NCI-H748 treated with DMSO at 0.1 percent for 48 hours (cell line): ENCODE measurements at regions not wholly inside any gene's neighbourhood (a gene's known extent, or its start where the extent isn't known, plus 50 kb on each side); places are given as distances from the start of the nearest gene placed in this dataset.
"Not testable (repeated sequence)": the region's sequence is repeated elsewhere in the genome, so short reads cannot be mapped to it uniquely, and the experiment has no call there.

ENCODE experiments used
- DNase-seq: peaks from one replicate; lab custom pipeline; 2025; lab: John Stamatoyannopoulos, UW

DNA sequence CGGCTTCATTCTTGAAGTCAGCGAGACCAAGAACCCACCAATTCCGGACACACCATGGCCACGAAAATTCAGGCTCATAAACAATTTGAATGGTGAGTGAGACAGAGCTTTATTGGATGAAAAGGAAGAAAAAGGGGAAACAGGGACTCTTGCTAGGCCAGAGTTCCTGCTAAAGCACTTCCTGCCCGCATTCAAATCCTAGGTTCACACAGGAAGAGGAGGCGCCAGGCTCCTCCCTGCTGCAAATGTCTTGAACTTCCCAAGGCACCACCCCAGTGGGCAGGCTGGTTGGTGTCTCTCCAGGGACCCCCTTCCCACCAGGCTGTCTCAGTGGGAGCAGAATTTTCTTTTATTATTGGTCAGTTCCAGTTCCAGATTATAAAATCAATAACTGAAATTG, 121.2 kb downstream of the FSCB start:
- no peak for DNase-seq

DNA sequence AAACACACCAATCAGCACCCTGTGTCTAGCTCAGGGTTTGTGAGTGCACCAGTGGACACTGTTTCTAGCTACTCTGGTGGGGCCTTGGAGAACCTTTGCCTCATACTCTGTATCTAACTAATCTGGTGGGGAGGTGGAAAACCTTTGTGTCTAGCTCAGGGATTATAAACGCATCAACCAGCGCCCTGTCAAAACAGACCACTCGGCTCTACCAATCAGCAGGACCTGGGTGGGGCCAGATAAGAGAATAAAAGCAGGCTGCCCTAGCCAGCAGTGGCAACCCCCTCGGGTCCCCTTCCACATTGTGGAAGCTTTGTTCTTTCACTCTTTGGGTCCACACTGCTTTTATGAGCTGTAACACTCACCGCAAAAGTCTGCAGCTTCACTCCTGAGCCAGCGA, 121.8 kb downstream of the FSCB start:
- not testable (repeated sequence) for DNase-seq

GRCh38 chr14:44384601-44385293, 122.3 kb downstream of the FSCB start:
- DNase-seq: not testable (repeated sequence)

GRCh38 chr14:44384093-44384492, 123.0 kb downstream of the FSCB start:
- DNase-seq: no peak

DNA sequence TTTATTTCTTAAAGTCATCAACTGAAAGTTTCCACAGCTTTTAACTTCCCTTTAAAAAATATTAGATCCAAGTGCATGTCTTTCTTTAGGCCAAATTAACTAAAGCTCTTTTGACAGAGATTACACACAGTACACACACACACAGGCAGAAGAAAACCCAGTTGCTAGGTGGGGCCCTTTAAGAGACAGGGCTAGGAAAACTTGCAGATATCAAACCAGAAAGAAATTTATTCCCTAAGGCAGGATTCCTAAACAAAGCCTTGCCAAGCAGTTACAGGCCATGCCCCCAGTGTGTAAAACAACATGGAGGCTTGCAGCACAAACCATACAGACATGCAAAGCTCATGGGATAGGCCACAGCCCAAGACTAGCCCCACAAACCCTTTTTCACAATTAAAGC, 123.4 kb downstream of the FSCB start:
- DNase-seq: no peak

- DNase-seq: no peak
Measured at GRCh38 chr14:44379292-44379977, 127.6 kb downstream of the FSCB start.

- DNase-seq: no peak
Measured at GRCh38 chr14:44374906-44375305, 132.2 kb downstream of the FSCB start.

DNA sequence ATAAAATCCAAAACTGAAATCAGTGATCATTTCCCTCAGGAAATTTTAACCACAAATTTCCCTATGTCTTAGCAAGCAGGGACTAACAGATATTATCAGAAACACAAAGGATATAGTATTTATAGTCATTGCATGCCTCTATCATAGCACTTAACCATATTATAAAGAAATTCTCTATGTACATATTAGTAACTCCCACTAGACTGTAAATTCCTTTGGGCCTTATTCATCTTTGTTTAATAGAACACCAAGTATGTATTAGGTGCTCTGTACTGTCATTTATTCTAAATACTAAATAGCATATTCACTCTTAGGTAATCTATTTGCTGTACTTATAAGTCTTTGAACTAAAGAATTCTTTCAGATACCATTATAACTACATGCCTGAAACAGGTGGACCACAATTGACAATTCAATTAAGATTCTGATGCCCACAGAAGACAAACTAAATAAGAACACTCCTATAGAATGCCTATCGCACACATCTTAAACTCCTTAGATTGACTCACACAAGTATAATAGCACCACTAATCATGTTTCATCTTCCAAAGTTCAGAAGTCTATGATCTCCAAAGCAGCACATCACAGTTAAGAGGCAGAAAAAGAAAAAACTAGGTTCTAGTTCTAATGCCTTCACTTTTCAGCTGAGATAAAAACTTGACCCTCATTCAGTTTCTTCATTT, 134.1 kb downstream of the FSCB start:
- DNase-seq: no peak

GRCh38 chr14:44372231-44372630, 134.9 kb downstream of the FSCB start:
- DNase-seq: no peak

DNA sequence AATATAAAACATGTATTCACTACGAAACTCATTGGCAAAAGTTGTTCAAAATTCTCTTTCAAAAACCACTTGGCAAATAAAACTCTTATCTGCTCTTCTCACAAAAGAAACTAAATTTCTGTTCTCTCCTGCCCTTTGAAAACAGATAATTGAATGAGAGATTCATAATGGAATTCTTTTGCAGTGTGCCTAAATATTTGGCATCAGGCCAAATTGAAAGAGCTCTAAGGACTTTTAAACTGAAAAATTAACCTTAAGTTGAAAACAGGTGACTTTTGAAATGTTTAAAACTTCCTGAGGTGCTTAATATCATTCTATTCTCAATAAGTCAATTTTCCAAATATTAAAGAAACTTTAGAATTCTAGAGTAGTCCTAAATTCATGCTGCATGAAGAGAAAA, 136.4 kb downstream of the FSCB start:
- DNase-seq: no peak

DNA sequence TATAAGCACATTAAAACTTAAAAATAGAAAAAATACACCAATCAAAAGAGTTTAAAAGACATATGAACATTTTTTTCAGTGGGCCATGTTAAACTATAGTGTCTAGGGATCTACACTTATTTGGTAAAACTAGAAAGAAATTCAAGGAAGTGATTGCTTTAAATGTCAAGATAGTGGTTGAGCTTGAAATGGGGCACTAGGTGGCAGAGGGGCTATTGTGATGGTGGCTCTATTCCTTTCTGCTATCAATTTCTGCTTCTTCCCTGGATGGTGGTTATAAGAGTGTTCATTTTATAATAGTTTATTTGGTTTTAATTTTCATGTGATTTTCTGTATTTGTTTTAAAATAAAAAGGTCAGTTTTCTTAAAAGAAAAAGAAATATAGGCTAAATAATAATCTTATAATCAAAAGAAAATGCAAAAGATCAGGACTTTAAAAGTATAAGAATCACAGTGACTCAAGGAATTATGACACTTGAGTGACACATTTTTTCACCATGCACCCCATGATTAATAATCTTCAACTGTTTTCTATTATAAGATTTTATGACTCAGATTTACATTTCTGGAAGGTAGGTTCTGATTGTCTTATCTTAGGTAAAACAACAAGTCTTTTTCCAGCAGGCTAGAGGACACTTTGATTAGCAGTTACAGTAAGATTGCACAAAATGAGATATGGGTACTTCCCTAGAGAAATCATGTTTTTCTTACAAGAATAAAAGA, 137.5 kb downstream of the FSCB start:
- peak; percentile 44 for DNase-seq

GRCh38 chr14:44361083-44361482, 146.0 kb downstream of the FSCB start:
- DNase-seq: no peak

GRCh38 chr14:44353805-44354204, 153.3 kb downstream of the FSCB start:
- DNase-seq: no peak

GRCh38 chr14:44352201-44352600, 154.9 kb downstream of the FSCB start:
- DNase-seq: no peak

DNA sequence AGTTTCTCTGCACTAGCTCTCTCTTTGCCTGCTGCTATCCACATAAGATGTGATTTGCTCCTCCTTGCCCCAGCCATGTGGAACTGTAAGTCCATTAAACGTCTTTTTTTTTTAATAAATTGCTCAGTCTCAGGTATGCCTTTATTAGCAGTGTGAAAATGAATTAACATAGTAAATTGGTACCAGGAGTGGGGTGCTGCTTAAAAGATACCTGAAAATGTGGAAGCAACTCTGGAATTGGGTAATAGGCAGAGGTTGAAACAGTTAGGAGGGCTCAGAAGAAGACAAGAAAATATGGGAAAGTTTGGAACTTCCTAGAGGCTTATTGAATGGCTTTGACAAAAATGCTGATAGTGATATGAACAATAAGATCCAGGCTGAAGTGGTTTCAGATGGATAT, 159.8 kb downstream of the FSCB start:
- DNase-seq: no peak

DNA sequence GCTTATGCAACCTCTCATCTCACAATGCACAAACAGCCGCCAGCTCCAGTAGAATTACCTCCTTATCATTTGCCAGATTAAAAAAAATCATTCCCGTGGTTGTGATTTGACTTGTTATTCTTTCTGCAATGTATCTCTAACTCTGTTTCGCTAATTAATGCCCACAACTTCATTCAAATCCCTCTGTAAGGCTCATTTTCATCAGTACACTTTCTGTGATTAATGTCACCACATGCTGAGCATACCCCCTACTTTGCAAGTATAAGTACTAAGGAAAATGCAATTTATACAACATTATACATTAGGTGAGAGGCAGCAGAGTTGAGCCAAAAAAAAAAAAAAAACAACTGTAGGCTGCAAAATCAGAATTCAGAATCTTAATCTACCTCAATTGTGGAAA, 166.0 kb downstream of the FSCB start:
- DNase-seq: no peak

DNA sequence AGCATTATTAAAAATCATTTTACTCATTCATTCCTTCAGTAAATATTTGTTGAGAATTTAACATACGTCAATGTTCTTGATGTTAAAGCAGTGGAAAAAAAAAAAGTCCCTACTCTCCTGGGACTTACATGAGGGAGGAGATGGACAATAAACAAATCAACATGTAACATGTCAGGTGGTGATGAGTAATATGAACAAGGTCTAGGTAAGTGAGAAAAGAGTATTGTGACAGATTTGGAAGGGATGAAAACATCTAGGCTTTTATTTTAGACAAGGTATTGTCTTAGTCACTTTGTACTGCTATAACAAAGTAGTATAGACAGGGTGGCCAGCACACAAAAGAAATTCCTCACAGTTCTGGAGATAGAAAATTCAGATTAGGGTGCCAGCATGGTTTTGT, 167.2 kb downstream of the FSCB start:
- no peak for DNase-seq

DNA sequence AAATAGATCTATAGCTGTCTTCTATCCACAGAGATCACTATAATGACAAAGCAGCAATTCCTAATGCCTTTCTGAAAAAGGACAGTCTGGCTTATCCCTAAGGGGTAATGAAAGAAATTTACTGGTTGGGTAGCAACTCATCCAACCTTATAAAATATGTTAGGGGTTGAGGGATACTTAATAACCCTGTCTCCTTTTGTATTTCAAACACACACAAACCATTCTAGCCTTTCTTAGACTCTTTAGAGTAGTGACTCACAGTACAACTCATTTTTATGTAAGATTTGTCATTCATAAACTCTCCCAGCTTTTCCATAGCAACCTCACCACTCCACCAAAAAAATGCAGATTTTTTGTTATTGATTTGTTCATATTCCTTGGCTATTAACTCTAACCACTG, 167.9 kb downstream of the FSCB start:
- DNase-seq: no peak

GRCh38 chr14:44317441-44317746, 189.7 kb downstream of the FSCB start:
- DNase-seq: no peak

DNA sequence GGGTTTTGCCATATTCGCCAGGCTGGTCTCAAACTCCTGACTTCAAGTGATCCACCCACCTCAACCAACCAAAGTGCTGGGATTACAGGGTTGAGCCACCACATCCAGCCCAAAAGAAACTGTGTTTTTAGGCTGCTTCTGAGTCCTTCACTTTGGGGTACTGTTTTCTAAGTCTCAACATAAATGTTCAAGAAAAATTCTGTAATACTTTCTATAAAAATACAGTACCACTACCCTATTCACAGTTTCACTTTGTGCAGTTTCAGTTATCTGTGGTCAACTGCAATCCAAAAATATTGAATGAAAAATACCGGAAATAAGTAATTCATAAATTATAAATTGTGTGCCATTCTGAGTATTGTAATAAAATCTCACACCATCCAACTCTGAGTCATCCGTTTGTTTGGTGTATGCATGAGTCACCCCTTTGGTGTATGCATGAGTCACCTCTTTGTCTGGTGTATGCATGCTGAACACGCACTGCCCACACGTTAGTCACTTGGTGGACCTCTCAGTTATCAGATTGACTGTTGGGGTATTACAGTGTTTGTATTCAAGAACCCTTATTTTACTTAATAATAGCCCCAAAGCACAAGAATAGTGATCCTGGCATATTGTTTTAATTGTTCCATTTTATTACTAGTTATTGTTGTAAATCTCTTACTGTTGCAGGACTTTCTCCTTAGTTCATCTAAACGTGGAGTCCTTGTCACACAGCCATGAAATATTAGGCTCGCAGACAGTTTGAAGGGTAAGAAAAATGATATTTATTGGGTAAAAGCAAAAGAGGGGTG, 190.2 kb downstream of the FSCB start:
- DNase-seq: peak; percentile 68

GRCh38 chr14:44309331-44309730, 197.8 kb downstream of the FSCB start:
- no peak for DNase-seq

- DNase-seq: peak; percentile 75
Measured at GRCh38 chr14:44300916-44301315, 206.2 kb downstream of the FSCB start.
